BLaER1 treated with 17β-estradiol and CSF1 and Interleukin-3, amounts not matched to agents 10 nM and 100 nM (cell line): ENCODE measurements at regions not wholly inside any gene's neighbourhood (a gene's known extent, or its start where the extent isn't known, plus 50 kb on each side); places are given as distances from the start of the nearest gene placed in this dataset.

Experiments
- H3K27ac ChIP-seq, 11 experiments: shearing (Covaris generic); formaldehyde crosslinking; 2 replicates each; pipeline ENCODE4 v1.8.1; 2022
- H3K27me3 ChIP-seq, 11 experiments: shearing (Covaris generic); formaldehyde crosslinking; 2 replicates each; pipeline ENCODE4 v1.8.1; 2022
- H3K36me3 ChIP-seq, 11 experiments: shearing (Covaris generic); formaldehyde crosslinking; 2 replicates each; pipeline ENCODE4 v1.8.1; 2022
- H3K4me1 ChIP-seq, 10 experiments: shearing (Covaris generic); formaldehyde crosslinking; 2 replicates each; pipeline ENCODE4 v1.8.1; 2022
- H3K4me2 ChIP-seq, 11 experiments: shearing (Covaris generic); formaldehyde crosslinking; 2 replicates each; pipeline ENCODE4 v1.8.1; 2022
- H3K4me3 ChIP-seq, 10 experiments: shearing (Covaris generic); formaldehyde crosslinking; 2 replicates each; pipeline ENCODE4 v1.8.1; 2022
- H3K9ac ChIP-seq, 11 experiments: shearing (Covaris generic); formaldehyde crosslinking; 2 replicates each; pipeline ENCODE4 v1.8.1; 2022
- H3K9me3 ChIP-seq, 11 experiments: shearing (Covaris generic); formaldehyde crosslinking; replicated peaks in 1 of 11; 2 replicates each; pipeline ENCODE4 v1.8.1; 2022
- H4K20me1 ChIP-seq, 11 experiments: shearing (Covaris generic); formaldehyde crosslinking; 2 replicates each; pipeline ENCODE4 v1.8.1; 2022
- Cebpa-rat ChIP-seq, 11 experiments: shearing (Covaris generic); IDR thresholded peaks; 2 replicates each; pipeline ENCODE4 v1.8.1; 2022

- no peaks in the 10 kb centered on the region; a peak in 1 of 22 replicates for H3K36me3 ChIP-seq
- no peaks in the 10 kb centered on the region for H3K27me3 ChIP-seq
- no peak overlapping the region for H3K9ac ChIP-seq
- no peak overlapping the region for H3K4me3 ChIP-seq
- no peak for TF ChIP-seq Cebpa-rat (IDR thresholded peaks at IDR 0.05)
- peaks cover 23 to 48% (median 38%) of the 10 kb centered on the region in 10 experiments for H3K4me1 ChIP-seq
- no peak overlapping the region for H3K27ac ChIP-seq
- peaks cover 0 to 46% (median 21%) of the 10 kb centered on the region in 11 experiments; a peak in 13 of 22 replicates for H3K9me3 ChIP-seq
- H4K20me1 ChIP-seq: no peaks in the 10 kb centered on the region
- H3K4me2 ChIP-seq: peak overlapping the region in 1 of 11 experiments; percentile 20; a peak in 1 of 22 replicates
Observed at GRCh38 chr3:177574222-177574856, 377.1 kb upstream of the TBL1XR1 start.

DNA sequence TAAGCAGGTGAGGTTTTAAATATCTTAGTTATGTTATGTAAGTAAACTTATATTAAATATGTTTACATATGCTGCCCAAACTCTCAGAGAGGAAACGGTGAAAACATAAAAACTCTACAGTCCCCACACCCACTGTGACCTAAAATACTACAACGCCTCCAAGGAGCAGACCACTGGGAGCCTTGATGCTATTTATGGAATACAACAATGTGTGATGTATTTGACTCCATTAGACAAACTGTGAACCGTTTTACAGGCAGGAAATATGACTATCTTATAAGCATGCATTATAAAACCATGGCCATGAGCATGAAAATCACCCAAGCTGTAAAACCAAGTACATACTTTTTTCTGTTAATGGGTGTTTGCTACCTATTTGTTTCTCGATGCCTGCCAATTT is 379.5 kb upstream of the TBL1XR1 start:
- Histone ChIP-seq H3K4me2 (peak overlapping the region in 10 of 11 experiments; percentile 7 to 48 (median 24); a peak in 14 of 22 replicates), H3K27me3 (no peaks in the 10 kb centered on the region), H3K4me3 (no peak overlapping the region), H3K27ac (no peak overlapping the region), H3K9me3 (peaks cover 0 to 48% (median 25%) of the 10 kb centered on the region in 11 experiments; a peak in 16 of 22 replicates), H3K9ac (no peak overlapping the region), H3K4me1 (peaks cover 9 to 33% (median 17%) of the 10 kb centered on the region in 10 experiments; a peak in 19 of 20 replicates), H4K20me1 (no peaks in the 10 kb centered on the region), H3K36me3 (no peaks in the 10 kb centered on the region; a peak in 1 of 22 replicates)
- TF ChIP-seq Cebpa-rat (IDR thresholded peaks at IDR 0.05): no peak

GRCh38 chr3:177578488-177578887 is 381.2 kb upstream of the TBL1XR1 start:
- Histone ChIP-seq H4K20me1 (no peaks in the 10 kb centered on the region), H3K4me3 (no peak overlapping the region), H3K27ac (no peak overlapping the region), H3K4me2 (0 out of 22 replicates have a peak overlapping the region, but pooled peaks of 2 of the 11 experiments have one; percentile 7 to 12), H3K36me3 (no peaks in the 10 kb centered on the region; a peak in 1 of 22 replicates), H3K9ac (no peak overlapping the region), H3K4me1 (peaks cover 9 to 33% (median 15%) of the 10 kb centered on the region in 10 experiments; a peak in 18 of 20 replicates), H3K27me3 (no peaks in the 10 kb centered on the region), H3K9me3 (peaks cover 0 to 46% (median 28%) of the 10 kb centered on the region in 11 experiments; a peak in 16 of 22 replicates)
- no peak for TF ChIP-seq Cebpa-rat (IDR thresholded peaks at IDR 0.05)

DNA sequence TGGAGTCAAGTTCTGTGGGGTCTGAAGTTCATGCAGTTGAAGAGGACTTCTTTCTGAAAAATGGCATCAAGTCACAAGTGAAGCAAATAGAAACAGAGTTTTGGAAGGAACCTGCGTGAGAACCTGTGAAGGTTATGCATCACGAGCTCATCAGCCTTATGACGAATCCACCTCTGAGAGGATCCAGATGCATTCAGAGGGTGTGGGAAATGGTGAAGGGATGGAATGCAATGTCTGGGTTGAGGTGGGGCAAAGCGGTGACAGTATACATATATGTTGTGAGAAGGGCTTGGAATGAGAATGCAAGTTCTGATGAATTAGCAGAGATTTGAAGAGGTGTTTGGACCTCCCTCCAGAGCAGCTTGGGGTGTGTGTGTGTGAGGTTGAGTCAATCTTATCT is 382.1 kb upstream of the TBL1XR1 start:
- Histone ChIP-seq H4K20me1 (no peaks in the 10 kb centered on the region), H3K9me3 (peaks cover 0 to 41% (median 32%) of the 10 kb centered on the region in 11 experiments; a peak in 16 of 22 replicates), H3K9ac (no peak overlapping the region), H3K36me3 (no peaks in the 10 kb centered on the region; a peak in 1 of 22 replicates), H3K27ac (no peak overlapping the region), H3K4me2 (0 out of 22 replicates have a peak overlapping the region, but pooled peaks of 1 of the 11 experiments have one; percentile 2), H3K4me3 (no peak overlapping the region), H3K27me3 (no peaks in the 10 kb centered on the region), H3K4me1 (peaks cover 9 to 33% (median 14%) of the 10 kb centered on the region in 10 experiments; a peak in 18 of 20 replicates)
- no peak for TF ChIP-seq Cebpa-rat (IDR thresholded peaks at IDR 0.05)

GRCh38 chr3:177580437-177580836 is 383.2 kb upstream of the TBL1XR1 start:
- Histone ChIP-seq H3K4me2 (no peak overlapping the region), H3K27ac (no peak overlapping the region), H3K9me3 (peaks cover 0 to 43% (median 36%) of the 10 kb centered on the region in 11 experiments; a peak in 16 of 22 replicates), H3K4me1 (peaks cover 0 to 33% (median 14%) of the 10 kb centered on the region in 10 experiments; a peak in 16 of 20 replicates), H3K9ac (no peak overlapping the region), H3K36me3 (no peaks in the 10 kb centered on the region; a peak in 1 of 22 replicates), H3K4me3 (no peak overlapping the region), H3K27me3 (no peaks in the 10 kb centered on the region), H4K20me1 (no peaks in the 10 kb centered on the region)
- TF ChIP-seq Cebpa-rat (IDR thresholded peaks at IDR 0.05): no peak

DNA sequence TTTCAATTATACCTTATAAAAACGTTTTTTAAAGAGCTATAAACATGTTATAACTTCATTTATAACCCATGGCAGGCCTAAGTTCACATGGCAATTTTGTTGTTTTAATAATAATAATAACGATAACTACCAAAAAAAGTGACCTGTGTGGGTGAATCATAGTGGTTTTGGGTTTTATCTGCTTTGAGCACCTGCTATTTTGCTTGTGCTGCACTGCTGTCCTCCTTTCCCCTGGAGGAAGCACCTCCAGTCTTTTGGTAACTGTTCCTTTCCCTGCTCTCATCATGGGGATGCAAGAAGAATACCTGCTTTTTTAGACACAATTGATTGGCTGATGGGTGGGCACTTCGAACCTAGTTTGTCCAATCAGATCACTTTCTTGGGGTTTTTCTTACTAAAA is 388.0 kb upstream of the TBL1XR1 start:
- H4K20me1 ChIP-seq: no peaks in the 10 kb centered on the region
- peaks cover 7 to 64% (median 37%) of the 10 kb centered on the region in 11 experiments; a peak in 19 of 22 replicates for H3K9me3 ChIP-seq
- no peak for TF ChIP-seq Cebpa-rat (IDR thresholded peaks at IDR 0.05)
- H3K9ac ChIP-seq: no peak overlapping the region
- no peaks in the 10 kb centered on the region for H3K36me3 ChIP-seq
- H3K4me2 ChIP-seq: no peak overlapping the region
- H3K4me3 ChIP-seq: no peak overlapping the region
- peaks cover 7 to 15% (median 11%) of the 10 kb centered on the region in 10 experiments for H3K4me1 ChIP-seq
- no peak overlapping the region for H3K27ac ChIP-seq
- H3K27me3 ChIP-seq: no peaks in the 10 kb centered on the region

- H3K4me1 ChIP-seq: peaks cover 27 to 49% (median 36%) of the 10 kb centered on the region in 10 experiments
- TF ChIP-seq Cebpa-rat (IDR thresholded peaks at IDR 0.05): no peak
- peak overlapping the region in 5 of 11 experiments; percentile 44 to 79 (median 68); a peak in 4 of 22 replicates for H3K4me2 ChIP-seq
- no peaks in the 10 kb centered on the region for H3K27me3 ChIP-seq
- H3K4me3 ChIP-seq: no peak overlapping the region
- H3K36me3 ChIP-seq: no peaks in the 10 kb centered on the region
- peak overlapping the region in 4 of 11 experiments; percentile 3 to 81 (median 38); a peak in 5 of 22 replicates for H3K27ac ChIP-seq
- peaks cover 4 to 78% (median 23%) of the 10 kb centered on the region in 11 experiments; a peak in 19 of 22 replicates for H3K9me3 ChIP-seq
- H3K9ac ChIP-seq: no peak overlapping the region
- H4K20me1 ChIP-seq: no peaks in the 10 kb centered on the region
Observed at GRCh38 chr3:177589041-177589650, 391.9 kb upstream of the TBL1XR1 start.

GRCh38 chr3:177589911-177590381 is 392.7 kb upstream of the TBL1XR1 start:
- no peak overlapping the region for H3K4me3 ChIP-seq
- H3K4me2 ChIP-seq: peak overlapping the region; percentile 6 to 79 (median 56); a peak in 19 of 22 replicates
- H3K27ac ChIP-seq: peak overlapping the region in 9 of 11 experiments; percentile 6 to 81 (median 62); a peak in 11 of 22 replicates
- peaks cover 4 to 72% (median 16%) of the 10 kb centered on the region in 11 experiments; a peak in 19 of 22 replicates for H3K9me3 ChIP-seq
- no peak overlapping the region; a peak in 1 of 22 replicates for H3K9ac ChIP-seq
- H3K36me3 ChIP-seq: no peaks in the 10 kb centered on the region
- no peaks in the 10 kb centered on the region for H3K27me3 ChIP-seq
- no peaks in the 10 kb centered on the region for H4K20me1 ChIP-seq
- peaks cover 35 to 57% (median 43%) of the 10 kb centered on the region in 10 experiments for H3K4me1 ChIP-seq
- TF ChIP-seq Cebpa-rat (IDR thresholded peaks at IDR 0.05): 0 out of 22 replicates have a peak, but pooled peaks of 1 of the 11 experiments have one; percentile 25
